ENCODE measurements at regions not wholly inside any gene's neighbourhood (a gene's known extent, or its start where the extent isn't known, plus 50 kb on each side); places are given as distances from the start of the nearest gene placed in this dataset.

DNA sequence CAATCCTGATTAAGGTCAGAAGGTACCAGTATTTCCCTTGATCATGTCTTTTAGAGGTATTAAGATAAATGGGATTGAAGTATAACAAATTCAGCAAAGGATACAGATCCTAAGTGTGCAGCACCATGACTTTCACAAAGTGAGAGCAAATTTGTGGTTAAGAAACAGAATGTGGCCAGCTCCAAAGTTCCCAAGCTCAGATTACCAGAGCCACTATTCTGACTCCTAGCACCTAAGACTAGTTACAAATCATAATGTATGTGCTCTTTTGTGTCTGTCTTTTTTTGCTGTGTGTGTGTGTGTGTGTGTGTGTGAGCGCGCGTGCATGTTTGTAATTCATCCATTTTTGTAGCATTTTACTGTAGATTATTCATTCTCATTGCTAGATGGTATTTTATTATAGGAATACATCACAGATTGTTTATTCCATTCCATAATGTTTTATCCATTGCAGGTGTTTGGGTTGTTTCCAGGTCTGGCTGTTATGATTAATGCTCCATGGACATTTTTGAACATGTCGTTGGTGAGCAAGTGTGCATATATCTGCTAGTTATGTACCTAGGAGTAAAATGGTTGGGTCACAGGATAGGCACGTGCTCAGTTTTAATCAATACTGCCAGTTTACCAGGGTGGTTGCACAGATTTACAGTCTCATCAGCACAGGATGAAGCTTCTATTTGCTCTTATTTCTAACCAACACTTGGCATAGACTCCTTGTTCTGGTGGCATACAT lies 314.0 kb upstream of the JAG1 start:
- Histone ChIP-seq H3K9me3 (ENCODE audit: control insufficient read depth, insufficient read depth, low read depth, low read length) (no peaks in the 10 kb centered on the region), H3K27ac (ENCODE audit: low read length) (no peak overlapping the region), H3K36me3 (ENCODE audit: control insufficient read depth, insufficient read depth, low read length) (no peaks in the 10 kb centered on the region), H3K4me1 (ENCODE audit: control insufficient read depth, insufficient read depth, low read length) (no peaks in the 10 kb centered on the region), H3K27me3 (ENCODE audit: control insufficient read depth, insufficient read depth, low read length) (no peaks in the 10 kb centered on the region), H3K4me3 (ENCODE audit: low read depth in 2 of 2, low read length in 2 of 2) (no peak overlapping the region)
- intact Hi-C loops (cut with micrococcal nuclease; ENCODE audit: unreplicated experiment): no loop called here
- ATAC-seq (no peak), DNase-seq (ENCODE audit: low read depth, low spot score) (no peak)
- no peak for TF ChIP-seq TCF7L2 (IDR thresholded peaks at IDR 0.05; ENCODE audit: low read depth, low read length)
- TF ChIP-seq SIN3A (IDR thresholded peaks at IDR 0.05; ENCODE audit: borderline replicate concordance, insufficient read depth, low read depth, low read length): no peak
- TF ChIP-seq, protein P1, sequence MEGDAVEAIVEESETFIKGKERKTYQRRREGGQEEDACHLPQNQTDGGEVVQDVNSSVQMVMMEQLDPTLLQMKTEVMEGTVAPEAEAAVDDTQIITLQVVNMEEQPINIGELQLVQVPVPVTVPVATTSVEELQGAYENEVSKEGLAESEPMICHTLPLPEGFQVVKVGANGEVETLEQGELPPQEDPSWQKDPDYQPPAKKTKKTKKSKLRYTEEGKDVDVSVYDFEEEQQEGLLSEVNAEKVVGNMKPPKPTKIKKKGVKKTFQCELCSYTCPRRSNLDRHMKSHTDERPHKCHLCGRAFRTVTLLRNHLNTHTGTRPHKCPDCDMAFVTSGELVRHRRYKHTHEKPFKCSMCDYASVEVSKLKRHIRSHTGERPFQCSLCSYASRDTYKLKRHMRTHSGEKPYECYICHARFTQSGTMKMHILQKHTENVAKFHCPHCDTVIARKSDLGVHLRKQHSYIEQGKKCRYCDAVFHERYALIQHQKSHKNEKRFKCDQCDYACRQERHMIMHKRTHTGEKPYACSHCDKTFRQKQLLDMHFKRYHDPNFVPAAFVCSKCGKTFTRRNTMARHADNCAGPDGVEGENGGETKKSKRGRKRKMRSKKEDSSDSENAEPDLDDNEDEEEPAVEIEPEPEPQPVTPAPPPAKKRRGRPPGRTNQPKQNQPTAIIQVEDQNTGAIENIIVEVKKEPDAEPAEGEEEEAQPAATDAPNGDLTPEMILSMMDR (IDR thresholded peaks at IDR 0.05): no peak
- TF ChIP-seq, protein P2, sequence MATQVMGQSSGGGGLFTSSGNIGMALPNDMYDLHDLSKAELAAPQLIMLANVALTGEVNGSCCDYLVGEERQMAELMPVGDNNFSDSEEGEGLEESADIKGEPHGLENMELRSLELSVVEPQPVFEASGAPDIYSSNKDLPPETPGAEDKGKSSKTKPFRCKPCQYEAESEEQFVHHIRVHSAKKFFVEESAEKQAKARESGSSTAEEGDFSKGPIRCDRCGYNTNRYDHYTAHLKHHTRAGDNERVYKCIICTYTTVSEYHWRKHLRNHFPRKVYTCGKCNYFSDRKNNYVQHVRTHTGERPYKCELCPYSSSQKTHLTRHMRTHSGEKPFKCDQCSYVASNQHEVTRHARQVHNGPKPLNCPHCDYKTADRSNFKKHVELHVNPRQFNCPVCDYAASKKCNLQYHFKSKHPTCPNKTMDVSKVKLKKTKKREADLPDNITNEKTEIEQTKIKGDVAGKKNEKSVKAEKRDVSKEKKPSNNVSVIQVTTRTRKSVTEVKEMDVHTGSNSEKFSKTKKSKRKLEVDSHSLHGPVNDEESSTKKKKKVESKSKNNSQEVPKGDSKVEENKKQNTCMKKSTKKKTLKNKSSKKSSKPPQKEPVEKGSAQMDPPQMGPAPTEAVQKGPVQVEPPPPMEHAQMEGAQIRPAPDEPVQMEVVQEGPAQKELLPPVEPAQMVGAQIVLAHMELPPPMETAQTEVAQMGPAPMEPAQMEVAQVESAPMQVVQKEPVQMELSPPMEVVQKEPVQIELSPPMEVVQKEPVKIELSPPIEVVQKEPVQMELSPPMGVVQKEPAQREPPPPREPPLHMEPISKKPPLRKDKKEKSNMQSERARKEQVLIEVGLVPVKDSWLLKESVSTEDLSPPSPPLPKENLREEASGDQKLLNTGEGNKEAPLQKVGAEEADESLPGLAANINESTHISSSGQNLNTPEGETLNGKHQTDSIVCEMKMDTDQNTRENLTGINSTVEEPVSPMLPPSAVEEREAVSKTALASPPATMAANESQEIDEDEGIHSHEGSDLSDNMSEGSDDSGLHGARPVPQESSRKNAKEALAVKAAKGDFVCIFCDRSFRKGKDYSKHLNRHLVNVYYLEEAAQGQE (IDR thresholded peaks at IDR 0.05; ENCODE audit: insufficient read depth in 1 of 2, low read depth in 2 of 2, low read length in 1 of 2): no peak
- TF ChIP-seq POLR2AphosphoS5 (IDR thresholded peaks at IDR 0.05; ENCODE audit: low read depth, low read length): no peak
- BruUV-seq (replicated peaks): no TSS peak
- CTCF ChIA-PET: no interaction called here
- in situ Hi-C loops (cut with HindIII; ENCODE audit: low pct_unique_long_range_greater_than_20kb, low sequenced_read_pairs): no loop called here
- POLR2A ChIA-PET: interaction anchor here (0.6 kb wide), 1 partner anchor 297 kb away, joined by 4 read pairs; no protein-coding TSS in a partner anchor

DNA sequence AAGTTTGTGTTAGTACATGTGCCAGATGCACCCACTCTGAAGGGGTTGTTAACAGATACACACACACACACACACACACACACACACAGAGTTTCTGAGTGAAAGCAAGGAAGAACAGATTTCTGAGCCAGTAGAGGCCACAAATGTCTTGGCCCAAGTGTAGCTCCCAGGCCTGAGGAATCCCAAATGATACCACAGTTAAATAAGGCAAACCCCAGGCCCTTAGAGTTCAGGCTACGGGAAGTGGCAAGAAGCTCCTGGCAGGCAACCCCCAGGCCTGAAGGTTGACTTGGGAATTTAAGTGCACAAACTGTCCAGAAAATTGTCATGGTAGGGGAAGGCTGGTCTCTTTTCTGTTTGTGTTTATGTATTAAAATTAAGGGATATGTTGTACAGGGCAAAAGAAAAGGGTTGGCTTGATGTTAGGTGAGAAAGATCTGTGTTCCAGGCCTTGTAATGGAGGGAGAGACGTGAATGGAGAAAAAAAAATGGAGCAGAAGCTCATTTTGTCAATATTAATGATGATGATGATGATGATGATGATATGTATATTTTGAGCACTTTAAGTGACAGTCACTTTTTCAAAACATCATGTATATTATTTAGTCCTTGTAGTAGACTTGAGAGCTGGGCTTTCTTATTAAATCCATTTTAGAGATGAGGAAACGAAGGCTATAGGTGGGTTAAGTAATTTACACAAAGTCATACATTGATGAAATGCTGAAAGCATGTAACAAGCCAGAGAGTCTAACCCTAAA lies 317.0 kb upstream of the JAG1 start:
- Histone ChIP-seq H3K4me3 (ENCODE audit: low read depth in 2 of 2, low read length in 2 of 2) (no peak overlapping the region), H3K27me3 (ENCODE audit: control insufficient read depth, insufficient read depth, low read length) (no peaks in the 10 kb centered on the region), H3K36me3 (ENCODE audit: control insufficient read depth, insufficient read depth, low read length) (no peaks in the 10 kb centered on the region), H3K9me3 (ENCODE audit: control insufficient read depth, insufficient read depth, low read depth, low read length) (no peaks in the 10 kb centered on the region), H3K4me1 (ENCODE audit: control insufficient read depth, insufficient read depth, low read length) (no peaks in the 10 kb centered on the region), H3K27ac (ENCODE audit: low read length) (no peak overlapping the region)
- CTCF ChIA-PET: interaction anchor here (0.6 kb wide), 1 partner anchor 494 kb away, joined by 3 read pairs; no protein-coding TSS in a partner anchor
- no TSS peak for BruUV-seq (replicated peaks)
- POLR2A ChIA-PET: no interaction called here
- in situ Hi-C loops (cut with HindIII; ENCODE audit: low pct_unique_long_range_greater_than_20kb, low sequenced_read_pairs) (no loop called here), intact Hi-C loops (cut with micrococcal nuclease; ENCODE audit: unreplicated experiment) (no loop called here)
- ATAC-seq: no peak
- TF ChIP-seq POLR2AphosphoS5 (IDR thresholded peaks at IDR 0.05; ENCODE audit: low read depth, low read length): no peak
- TF ChIP-seq SIN3A (IDR thresholded peaks at IDR 0.05; ENCODE audit: borderline replicate concordance, insufficient read depth, low read depth, low read length): no peak
- TF ChIP-seq TCF7L2 (IDR thresholded peaks at IDR 0.05; ENCODE audit: low read depth, low read length): no peak
- TF ChIP-seq, protein P2 (IDR thresholded peaks at IDR 0.05; ENCODE audit: insufficient read depth in 1 of 2, low read depth in 2 of 2, low read length in 1 of 2): no peak
- TF ChIP-seq, protein P1 (IDR thresholded peaks at IDR 0.05): no peak
- DNase-seq (ENCODE audit: low read depth, low spot score): no peak

Measured in Panc1 (cell line).